GM19372 (cell line): ENCODE measurements at regions not wholly inside any gene's neighbourhood (a gene's known extent, or its start where the extent isn't known, plus 50 kb on each side); places are given as distances from the start of the nearest gene placed in this dataset.

Source experiments
- ATAC-seq: cut with Tn5 transposase; IDR thresholded peaks from one replicate; pipeline ENCODE4 v1.9.1; 2021; ENCODE audit warnings: mild to moderate bottlenecking, low read depth, moderate library complexity; ENCODE audit not compliant: unreplicated experiment

DNA sequence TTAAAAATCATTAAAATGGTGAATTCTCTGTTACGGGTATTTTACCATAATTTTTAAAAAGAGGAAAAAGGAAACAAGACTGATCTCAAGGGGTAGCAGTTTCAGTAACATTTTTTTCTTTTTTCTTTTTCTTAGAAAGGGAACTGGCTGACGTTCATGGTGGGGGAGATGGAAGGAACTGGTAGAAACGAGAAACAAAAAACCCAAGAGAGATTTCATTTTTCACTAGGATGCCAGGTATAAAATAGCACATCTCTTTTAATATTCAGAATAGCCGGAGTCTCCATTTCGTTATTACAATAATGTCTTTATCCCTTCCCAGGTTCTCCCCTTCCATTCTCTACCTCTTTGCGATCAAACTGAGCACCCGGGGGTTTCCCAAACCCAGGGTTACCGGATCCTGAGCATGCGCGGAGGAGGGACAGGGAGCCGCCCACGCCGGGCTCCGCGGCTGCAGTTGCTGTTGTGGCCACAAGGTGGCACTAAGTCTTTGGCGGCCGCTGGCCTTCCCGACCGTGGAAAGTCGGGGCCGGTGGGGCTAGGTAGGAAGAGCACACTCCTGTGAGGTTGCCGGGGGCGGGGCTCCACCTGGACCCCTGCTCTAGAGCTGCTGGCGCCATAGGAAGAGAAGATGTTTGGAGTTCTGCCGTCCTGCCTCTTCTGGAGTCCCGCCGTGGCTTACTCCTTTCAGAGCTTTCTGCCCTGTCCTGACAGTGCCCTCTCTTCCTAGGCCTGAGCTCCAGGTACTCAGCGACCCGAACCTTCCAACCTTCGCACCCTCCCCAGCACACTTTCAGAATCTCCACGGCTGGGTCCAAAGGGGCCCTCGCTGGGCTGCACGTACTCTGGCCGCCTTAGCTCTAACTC, 146.8 kb downstream of the SH3BGRL2 start:
- ATAC-seq = peak; percentile 81

DNA sequence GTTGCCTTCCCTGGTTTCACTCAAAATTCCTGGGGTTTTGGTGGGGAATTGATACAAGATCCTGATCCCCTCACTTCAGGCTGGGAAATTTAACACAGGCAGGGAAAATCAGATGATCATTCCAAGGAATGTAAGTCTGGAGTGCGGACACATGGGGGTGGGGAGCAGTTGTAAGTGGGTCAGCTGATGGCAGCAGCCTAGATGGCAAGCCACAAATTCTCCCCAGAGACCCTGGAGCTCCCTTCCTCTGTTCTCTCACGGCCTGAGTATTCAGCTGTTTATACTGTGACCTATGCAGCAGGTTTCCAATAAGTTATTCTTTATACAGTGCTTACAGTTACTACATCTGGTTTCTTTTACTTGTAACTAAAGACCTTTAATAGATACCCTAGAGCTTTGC, 144.9 kb downstream of the SH3BGRL2 start:
- ATAC-seq = no peak

DNA sequence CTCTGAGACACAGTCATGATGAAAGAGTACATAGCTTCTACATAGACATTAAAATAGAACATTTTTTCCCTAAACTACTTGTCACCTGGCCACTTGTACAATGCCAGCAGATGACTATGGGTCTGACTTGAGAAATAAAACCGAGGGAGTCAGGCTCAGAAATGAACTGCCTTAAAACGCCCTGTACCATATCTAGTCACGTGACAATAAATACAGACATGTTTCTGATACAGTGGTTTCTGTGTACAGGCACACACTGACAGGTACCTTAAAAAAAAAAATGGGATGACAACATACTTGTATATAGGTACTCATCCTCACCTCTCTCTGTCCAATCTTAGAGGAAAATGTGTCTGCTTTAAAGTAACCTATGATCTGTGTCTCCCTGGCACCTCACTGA, 144.1 kb downstream of the SH3BGRL2 start:
- no peak for ATAC-seq

DNA sequence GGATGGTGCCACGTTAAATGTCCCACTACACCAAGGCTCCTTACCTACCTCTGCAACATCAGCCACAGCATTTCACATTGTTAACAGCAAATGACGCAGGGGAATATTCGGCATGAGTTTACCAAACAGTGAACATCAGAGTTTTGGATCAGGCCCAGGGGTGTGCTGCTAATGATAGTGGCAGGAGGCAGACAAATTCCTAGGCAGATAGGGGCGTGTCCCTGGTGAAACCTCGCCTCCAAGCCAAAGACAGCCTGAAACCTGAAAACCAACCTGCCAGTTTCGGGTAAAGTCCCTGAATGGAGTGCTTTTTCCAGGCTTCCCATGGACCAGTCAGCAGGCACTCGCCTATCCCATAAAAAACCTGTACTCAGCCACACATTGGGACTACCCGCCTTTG, 133.6 kb downstream of the SH3BGRL2 start:
- ATAC-seq = no peak

DNA sequence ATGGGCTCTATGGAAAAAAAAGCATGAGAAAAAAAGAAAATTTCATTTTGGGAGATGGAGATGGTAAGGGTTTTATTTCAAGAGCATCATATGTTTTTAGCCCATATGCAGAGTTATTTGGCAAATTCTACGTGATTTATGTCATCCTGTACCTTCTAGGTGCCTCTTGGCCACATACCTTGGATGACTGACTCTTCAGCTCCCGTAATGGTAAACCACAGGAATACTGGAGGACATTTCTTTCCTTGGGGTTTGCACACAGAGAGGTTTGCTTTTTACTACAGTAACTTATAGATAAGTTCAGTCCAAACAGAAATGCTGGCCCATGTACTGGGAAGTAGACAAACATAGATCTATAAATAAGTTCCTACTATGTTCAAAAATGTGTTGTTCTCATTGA, 132.2 kb downstream of the SH3BGRL2 start:
- ATAC-seq = no peak

DNA sequence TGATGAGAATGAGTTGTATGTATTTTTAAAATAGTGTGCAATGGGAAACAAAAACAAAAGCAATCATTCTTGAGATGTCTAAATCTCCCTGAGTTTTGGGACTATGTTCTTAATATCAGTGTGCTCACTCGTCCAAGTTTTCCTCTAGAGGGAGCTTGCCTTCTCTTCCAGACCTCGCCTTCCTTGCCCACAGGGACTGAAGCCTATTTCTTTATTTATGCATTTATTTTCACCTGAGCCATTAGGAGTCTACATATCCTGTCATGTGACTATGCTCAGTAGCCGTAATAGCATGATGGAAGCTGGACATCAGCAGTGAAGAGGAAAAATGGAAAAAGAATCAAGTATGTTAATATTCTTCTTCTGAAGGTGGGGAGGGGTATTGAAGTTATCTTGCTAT, 131.2 kb downstream of the SH3BGRL2 start:
- no peak for ATAC-seq

DNA sequence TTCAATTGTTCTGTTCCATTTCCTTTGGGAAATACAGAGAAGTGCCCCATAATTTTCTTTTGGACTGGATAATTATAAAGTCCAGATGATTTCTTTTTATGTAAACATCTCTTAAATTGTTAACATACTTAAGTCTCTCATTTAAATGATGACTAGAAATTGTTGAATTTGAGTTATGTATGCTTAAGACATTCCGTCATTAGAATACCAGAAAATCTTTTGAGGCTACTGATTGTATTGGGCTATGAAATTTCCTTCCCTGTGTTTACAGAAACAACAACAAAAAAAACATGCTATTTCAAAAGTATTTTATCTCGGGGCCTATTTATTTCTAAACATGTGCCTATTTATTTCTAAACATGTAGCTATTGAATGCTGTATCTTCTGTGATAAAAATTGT, 125.4 kb downstream of the SH3BGRL2 start:
- no peak for ATAC-seq

DNA sequence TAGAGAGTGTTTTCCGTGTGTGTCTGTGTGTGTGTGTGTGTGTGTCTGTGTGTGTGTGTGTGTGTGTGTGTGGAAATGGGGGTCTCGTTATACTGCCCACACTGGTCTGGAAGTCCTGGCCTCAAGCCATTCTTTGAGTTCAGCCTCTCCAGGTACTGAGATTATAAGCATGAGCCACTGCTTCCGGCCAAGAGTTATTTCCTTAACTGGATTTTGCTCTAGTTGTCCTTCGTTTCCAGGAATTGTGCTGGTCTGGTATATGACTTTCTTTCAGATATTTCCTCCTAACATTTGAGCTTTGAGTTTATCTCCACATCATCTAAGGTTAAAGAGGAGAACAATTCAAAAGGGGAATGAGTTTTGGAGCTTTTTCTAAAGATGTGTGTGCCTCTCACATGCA, 124.8 kb downstream of the SH3BGRL2 start:
- ATAC-seq = no peak
